Medulla oblongata (tissue), 1 donor: ENCODE measurements at regions not wholly inside any gene's neighbourhood (a gene's known extent, or its start where the extent isn't known, plus 50 kb on each side); places are given as distances from the start of the nearest gene placed in this dataset.

Experiments
- DNase-seq: peaks from one replicate; pipeline ENCODE4 v3.0.0-alpha.2; 2015; ENCODE audit errors: extremely low spot score

- DNase-seq, result no peak
Measured at GRCh38 chr9:28912621-28913020, 1339.3 kb upstream of the C9orf72 start.

- DNase-seq, result no peak
Measured at GRCh38 chr9:28915202-28915930, 1342.1 kb upstream of the C9orf72 start.

- DNase-seq, result no peak
Measured at GRCh38 chr9:28916348-28916747, 1343.1 kb upstream of the C9orf72 start.

- no peak for DNase-seq
Measured at GRCh38 chr9:28921857-28922500, 1348.7 kb upstream of the C9orf72 start.

GRCh38 chr9:28922891-28923290 is 1349.6 kb upstream of the C9orf72 start:
- DNase-seq, result no peak

GRCh38 chr9:28923351-28923750 is 1350.1 kb upstream of the C9orf72 start:
- DNase-seq, result no peak

- DNase-seq, result no peak
Measured at GRCh38 chr9:28925157-28925556, 1351.9 kb upstream of the C9orf72 start.

GRCh38 chr9:28926306-28926705 is 1353.0 kb upstream of the C9orf72 start:
- no peak for DNase-seq

GRCh38 chr9:28927691-28928090 is 1354.4 kb upstream of the C9orf72 start:
- no peak for DNase-seq

GRCh38 chr9:28929433-28929832 is 1356.2 kb upstream of the C9orf72 start:
- no peak for DNase-seq

- no peak for DNase-seq
Measured at GRCh38 chr9:28930766-28931165, 1357.5 kb upstream of the C9orf72 start.

GRCh38 chr9:28934111-28934510 is 1360.8 kb upstream of the C9orf72 start:
- DNase-seq, result no peak

- no peak for DNase-seq
Measured at GRCh38 chr9:28938981-28939380, 1365.7 kb upstream of the C9orf72 start.

- no peak for DNase-seq
Measured at GRCh38 chr9:28941856-28942255, 1368.6 kb upstream of the C9orf72 start.

GRCh38 chr9:28942941-28943340 is 1369.7 kb upstream of the C9orf72 start:
- no peak for DNase-seq

GRCh38 chr9:28946648-28947047 is 1373.4 kb upstream of the C9orf72 start:
- no peak for DNase-seq

GRCh38 chr9:28951945-28952344 is 1378.7 kb upstream of the C9orf72 start:
- DNase-seq, result no peak

- DNase-seq, result no peak
Measured at GRCh38 chr9:28956116-28956880, 1383.0 kb upstream of the C9orf72 start.

GRCh38 chr9:28960602-28961001 is 1387.3 kb upstream of the C9orf72 start:
- DNase-seq, result no peak

GRCh38 chr9:28961623-28962022 is 1388.3 kb upstream of the C9orf72 start:
- DNase-seq, result no peak

GRCh38 chr9:28967226-28967625 is 1393.9 kb upstream of the C9orf72 start:
- DNase-seq, result no peak

GRCh38 chr9:28970241-28970654 is 1397.0 kb upstream of the C9orf72 start:
- no peak for DNase-seq

- no peak for DNase-seq
Measured at GRCh38 chr9:28971881-28972280, 1398.6 kb upstream of the C9orf72 start.
